ENCODE measurements at regions not wholly inside any gene's neighbourhood (a gene's known extent, or its start where the extent isn't known, plus 50 kb on each side); places are given as distances from the start of the nearest gene placed in this dataset.

DNA sequence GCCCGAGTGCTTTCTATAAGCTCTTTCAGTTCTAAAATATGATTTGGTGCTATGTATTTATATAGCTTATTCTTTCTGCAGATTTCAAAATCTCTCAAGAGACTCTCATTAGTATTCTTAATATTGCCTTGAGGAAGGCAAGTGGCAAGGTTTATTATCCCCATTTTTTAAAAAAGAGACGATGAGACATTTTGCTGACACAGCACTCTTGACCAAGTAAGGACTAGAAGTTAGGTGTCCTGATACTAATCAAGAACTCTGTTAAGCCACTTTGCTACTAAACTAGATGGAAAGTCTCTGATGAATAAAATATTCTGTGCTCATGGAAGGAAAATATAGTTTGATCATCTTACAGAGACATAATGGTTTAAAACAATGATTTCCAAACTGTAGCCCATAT, 164.7 kb downstream of the MZT1 start:
- TF ChIP-seq, protein P1, sequence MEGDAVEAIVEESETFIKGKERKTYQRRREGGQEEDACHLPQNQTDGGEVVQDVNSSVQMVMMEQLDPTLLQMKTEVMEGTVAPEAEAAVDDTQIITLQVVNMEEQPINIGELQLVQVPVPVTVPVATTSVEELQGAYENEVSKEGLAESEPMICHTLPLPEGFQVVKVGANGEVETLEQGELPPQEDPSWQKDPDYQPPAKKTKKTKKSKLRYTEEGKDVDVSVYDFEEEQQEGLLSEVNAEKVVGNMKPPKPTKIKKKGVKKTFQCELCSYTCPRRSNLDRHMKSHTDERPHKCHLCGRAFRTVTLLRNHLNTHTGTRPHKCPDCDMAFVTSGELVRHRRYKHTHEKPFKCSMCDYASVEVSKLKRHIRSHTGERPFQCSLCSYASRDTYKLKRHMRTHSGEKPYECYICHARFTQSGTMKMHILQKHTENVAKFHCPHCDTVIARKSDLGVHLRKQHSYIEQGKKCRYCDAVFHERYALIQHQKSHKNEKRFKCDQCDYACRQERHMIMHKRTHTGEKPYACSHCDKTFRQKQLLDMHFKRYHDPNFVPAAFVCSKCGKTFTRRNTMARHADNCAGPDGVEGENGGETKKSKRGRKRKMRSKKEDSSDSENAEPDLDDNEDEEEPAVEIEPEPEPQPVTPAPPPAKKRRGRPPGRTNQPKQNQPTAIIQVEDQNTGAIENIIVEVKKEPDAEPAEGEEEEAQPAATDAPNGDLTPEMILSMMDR (IDR thresholded peaks at IDR 0.05): no peak
- TF ChIP-seq POLR2AphosphoS5 (IDR thresholded peaks at IDR 0.05): no peak

Data from sigmoid colon (tissue), 4 donors.